Immature natural killer cell (primary cell): ENCODE measurements at regions not wholly inside any gene's neighbourhood (a gene's known extent, or its start where the extent isn't known, plus 50 kb on each side); places are given as distances from the start of the nearest gene placed in this dataset.

Experiments used
- DNase-seq, 3 donors: peaks; one replicate each; pipeline ENCODE4 v3.0.0; 2022; ENCODE audit warnings: mixed read lengths in 1 of 3
- H3K27ac Mint-ChIP-seq, 6 donors: one replicate each; pipeline ENCODE4 v1.8.0; 2020; ENCODE audit warnings: mixed read lengths in 6 of 6, mild to moderate bottlenecking in 5 of 6, inconsistent platforms in 4 of 6, moderate library complexity in 3 of 6
- H3K27me3 Mint-ChIP-seq, 3 donors: one replicate each; pipeline ENCODE4 v1.8.0; 2020 to 2021; ENCODE audit warnings: low read depth in 3 of 3, mild to moderate bottlenecking in 3 of 3, mixed read lengths in 3 of 3, moderate library complexity in 3 of 3, inconsistent platforms in 1 of 3
- H3K36me3 Mint-ChIP-seq, 3 donors: one replicate each; pipeline ENCODE4 v1.8.0; 2020; ENCODE audit warnings: mixed read lengths in 3 of 3, inconsistent platforms in 2 of 3, mild to moderate bottlenecking in 2 of 3
- H3K4me1 Mint-ChIP-seq, 2 donors: one replicate each; pipeline ENCODE4 v1.8.0; 2020; ENCODE audit warnings: inconsistent platforms in 2 of 2, mild to moderate bottlenecking in 2 of 2, mixed read lengths in 2 of 2, moderate library complexity in 1 of 2
- H3K4me3 Mint-ChIP-seq, 5 donors: one replicate each; pipeline ENCODE4 v1.8.0; 2020; ENCODE audit warnings: mild to moderate bottlenecking in 5 of 5, mixed read lengths in 5 of 5, inconsistent platforms in 3 of 5, moderate library complexity in 3 of 5
- H3K9me3 Mint-ChIP-seq, 6 donors: one replicate each; pipeline ENCODE4 v1.8.0; 2020; ENCODE audit warnings: mild to moderate bottlenecking in 6 of 6, mixed read lengths in 6 of 6, inconsistent platforms in 4 of 6, moderate library complexity in 3 of 6

DNA sequence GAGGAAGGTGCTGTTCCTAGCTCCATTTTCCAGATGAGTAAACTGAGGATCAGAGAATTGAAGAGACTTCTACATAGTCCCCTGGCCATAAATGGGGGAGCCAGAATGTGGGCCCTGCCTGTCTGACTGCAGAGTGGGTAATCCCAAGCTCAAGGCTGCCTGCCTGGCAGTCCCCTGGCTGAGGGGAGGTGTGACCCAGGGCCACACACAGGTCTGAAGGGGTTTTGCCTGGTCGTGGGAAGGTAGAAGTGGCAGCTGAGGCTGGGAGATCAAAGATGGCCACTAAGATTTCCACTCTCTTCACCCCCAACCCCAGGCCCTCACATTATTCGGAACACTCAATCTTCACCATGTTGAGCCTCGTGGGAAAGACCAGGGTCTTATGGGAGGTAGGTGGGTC lies 176.3 kb downstream of the MACROH2A1 start:
- no peak overlapping the region for H3K27ac Mint-ChIP-seq
- H3K36me3 Mint-ChIP-seq = no peaks in the 10 kb centered on the region
- no peaks in the 10 kb centered on the region for H3K4me1 Mint-ChIP-seq
- DNase-seq = no peak
- H3K9me3 Mint-ChIP-seq = peaks cover 0 to 2% (median 0%) of the 10 kb centered on the region in 6 donors
- no peak overlapping the region for H3K4me3 Mint-ChIP-seq
- peaks cover 0 to 13% (median 3%) of the 10 kb centered on the region in 3 donors for H3K27me3 Mint-ChIP-seq

DNA sequence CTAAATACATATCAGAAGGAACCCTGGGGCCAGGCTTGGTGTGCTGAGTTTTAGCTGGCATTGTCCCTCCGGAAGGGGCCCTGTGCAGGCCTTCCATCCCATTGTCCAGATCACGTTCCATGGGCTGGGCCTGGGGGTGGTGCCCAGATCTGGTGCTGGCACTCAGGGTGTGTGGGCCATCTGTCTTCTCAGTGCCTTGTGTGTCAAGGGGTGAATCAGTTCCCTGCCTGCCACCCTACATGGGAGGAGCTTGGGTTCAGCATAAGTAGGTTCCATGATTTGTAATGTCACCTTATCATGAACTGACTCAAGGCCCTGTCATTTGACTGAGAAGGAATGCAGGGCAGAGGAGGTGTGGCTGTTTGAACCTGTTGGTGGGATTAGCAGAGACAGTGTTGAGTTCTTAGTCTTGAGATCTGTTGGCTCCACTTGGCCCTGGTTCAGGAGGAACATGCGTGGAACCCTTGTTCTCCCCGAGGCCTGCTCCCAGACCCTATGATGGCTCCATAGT lies 176.8 kb downstream of the MACROH2A1 start:
- Mint-ChIP-seq H3K27ac (no peak overlapping the region), H3K4me3 (no peak overlapping the region), H3K4me1 (no peaks in the 10 kb centered on the region), H3K9me3 (peaks cover 0 to 2% (median 0%) of the 10 kb centered on the region in 6 donors), H3K36me3 (no peaks in the 10 kb centered on the region), H3K27me3 (peaks cover 0 to 11% (median 3%) of the 10 kb centered on the region in 3 donors)
- DNase-seq = no peak

DNA sequence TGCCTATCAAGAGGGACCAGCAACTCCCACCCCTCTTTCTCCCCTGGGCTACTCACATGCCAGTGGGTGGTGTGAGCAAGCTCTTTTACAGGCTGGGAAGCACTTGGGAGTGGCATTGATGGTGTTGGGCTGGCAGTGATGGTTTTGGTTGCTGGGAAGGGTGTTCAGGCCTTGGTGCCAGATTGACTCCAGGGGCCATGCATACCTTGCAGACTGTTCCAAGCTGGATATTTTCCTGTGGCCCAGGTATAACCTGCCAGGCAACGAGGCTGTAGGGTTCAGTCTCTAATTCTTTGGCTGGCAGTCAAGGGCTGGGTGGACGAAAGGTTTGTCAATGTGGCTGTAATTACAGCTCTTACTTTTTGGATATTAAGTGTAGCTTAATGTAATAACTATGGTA lies 177.3 kb downstream of the MACROH2A1 start:
- Mint-ChIP-seq H3K36me3 (no peaks in the 10 kb centered on the region), H3K27me3 (peaks cover 0 to 11% (median 3%) of the 10 kb centered on the region in 3 donors), H3K4me3 (no peak overlapping the region), H3K9me3 (peaks cover 0 to 2% (median 0%) of the 10 kb centered on the region in 6 donors), H3K4me1 (no peaks in the 10 kb centered on the region), H3K27ac (no peak overlapping the region)
- DNase-seq = no peak

DNA sequence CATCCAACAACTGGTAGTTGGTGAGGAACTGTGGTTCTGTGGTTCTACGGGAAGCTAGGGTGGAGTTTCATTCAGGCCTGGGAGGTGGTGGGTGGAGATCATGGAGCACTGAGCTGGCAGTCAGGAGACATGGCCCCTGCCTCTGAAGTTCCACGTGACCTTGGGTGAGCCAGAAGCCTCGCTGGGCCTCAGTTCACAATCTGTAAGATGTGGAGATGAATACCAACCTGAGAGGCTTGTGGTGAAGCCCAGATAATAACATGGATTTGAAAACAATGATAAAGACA lies 177.9 kb downstream of the MACROH2A1 start:
- H3K4me1 Mint-ChIP-seq = no peaks in the 10 kb centered on the region
- peaks cover 0 to 11% (median 3%) of the 10 kb centered on the region in 3 donors for H3K27me3 Mint-ChIP-seq
- H3K27ac Mint-ChIP-seq = no peak overlapping the region
- DNase-seq = no peak
- no peak overlapping the region for H3K4me3 Mint-ChIP-seq
- H3K9me3 Mint-ChIP-seq = peaks cover 0 to 2% (median 0%) of the 10 kb centered on the region in 6 donors
- H3K36me3 Mint-ChIP-seq = no peaks in the 10 kb centered on the region

DNA sequence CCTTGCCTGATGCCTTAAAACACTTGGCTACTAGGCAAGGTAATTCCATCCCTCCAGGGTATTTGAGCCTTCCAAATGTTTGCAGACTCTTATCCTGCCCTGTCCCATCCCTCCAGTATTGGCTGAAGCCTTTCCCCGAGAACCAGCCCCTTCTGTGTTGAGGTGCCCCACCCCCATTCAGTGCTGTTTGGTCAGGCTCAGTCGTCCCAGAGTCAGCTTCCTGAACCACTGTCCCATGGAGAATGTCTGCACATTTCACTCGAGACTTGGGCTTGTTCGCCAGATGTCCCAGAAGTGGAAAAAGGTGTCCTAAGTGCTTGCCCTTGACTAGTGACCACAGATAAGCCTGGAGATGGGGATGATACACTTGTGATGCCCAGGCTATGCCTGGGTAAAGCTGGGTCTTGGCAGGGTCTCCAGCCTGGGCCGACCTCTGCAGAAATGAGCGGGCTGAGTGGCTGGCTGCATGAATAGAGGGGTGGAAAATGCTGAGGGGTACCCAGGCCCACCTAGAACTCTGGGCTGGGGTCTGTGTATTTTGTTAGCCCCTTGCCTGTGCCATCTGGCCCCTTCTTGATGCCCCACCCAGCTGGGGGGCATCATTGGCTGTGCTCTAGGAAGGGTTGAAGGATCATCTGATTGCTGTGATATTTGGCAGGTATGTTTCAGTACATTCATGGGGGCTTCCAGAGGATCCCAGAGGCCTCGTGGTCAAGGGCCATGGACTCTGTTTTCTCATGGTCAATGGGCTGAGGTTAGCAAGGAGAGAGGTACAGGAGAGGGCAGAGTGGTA lies 178.4 kb downstream of the MACROH2A1 start:
- no peaks in the 10 kb centered on the region for H3K4me1 Mint-ChIP-seq
- H3K9me3 Mint-ChIP-seq = peaks cover 0 to 2% (median 0%) of the 10 kb centered on the region in 6 donors
- H3K36me3 Mint-ChIP-seq = no peaks in the 10 kb centered on the region
- H3K4me3 Mint-ChIP-seq = no peak overlapping the region
- no peak for DNase-seq
- H3K27me3 Mint-ChIP-seq = peaks cover 0 to 11% (median 3%) of the 10 kb centered on the region in 3 donors
- no peak overlapping the region for H3K27ac Mint-ChIP-seq

DNA sequence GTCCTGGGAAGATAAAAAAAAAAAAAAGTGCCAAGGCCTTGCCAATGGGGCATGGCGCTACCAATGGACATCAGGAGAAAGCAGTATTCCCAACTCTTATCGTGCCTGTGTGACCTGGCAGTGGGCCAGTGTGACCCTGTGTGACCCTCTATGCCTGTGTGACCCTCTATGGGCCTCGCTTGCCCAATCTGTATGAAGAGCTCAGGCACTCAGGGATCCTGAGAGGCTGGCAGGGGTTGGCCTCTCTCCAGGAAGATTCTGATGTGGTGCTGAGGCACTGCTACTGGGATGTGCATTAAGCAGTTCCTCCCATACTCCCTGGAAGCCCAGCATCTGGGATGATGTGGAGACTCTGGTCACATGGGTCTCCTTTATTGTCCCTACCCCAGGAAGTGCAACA lies 179.2 kb downstream of the MACROH2A1 start:
- H3K27ac Mint-ChIP-seq = no peak overlapping the region

DNA sequence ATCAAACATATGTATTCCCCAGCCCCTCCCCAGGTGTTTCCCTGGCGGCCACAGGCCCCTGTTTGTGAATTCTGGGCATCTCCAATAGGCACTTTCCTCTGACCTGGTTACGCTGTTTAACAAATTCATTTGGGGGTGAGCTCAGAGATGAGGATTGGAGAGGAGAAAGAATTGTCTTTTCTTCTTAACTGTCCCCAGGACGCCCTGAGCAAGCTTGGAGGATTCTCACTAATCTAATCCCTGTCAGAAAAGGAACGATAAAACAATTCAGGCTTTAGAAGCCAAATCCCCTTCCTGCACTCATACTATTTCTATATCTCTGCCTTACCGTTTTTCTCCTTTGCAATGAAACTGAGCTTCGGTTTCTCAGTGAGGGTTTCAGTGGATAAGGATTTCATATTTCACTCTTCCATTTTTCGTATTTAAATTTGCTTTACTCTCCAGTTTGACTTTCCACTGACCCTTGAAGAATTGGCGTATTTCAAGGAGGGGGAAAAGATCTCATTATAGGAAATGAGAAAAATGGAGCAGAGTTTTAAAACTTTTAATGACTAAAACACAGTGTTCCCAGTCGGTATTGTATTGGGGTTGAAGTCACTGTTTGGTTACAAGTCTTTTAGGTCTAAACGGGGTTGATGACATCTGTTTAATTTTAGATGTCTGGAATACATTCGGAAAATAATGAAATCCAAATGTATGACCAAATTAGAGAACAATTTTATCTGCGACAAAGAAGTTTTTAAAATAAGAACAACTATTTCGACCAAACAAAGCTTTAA lies 180.1 kb downstream of the MACROH2A1 start:
- Mint-ChIP-seq H3K9me3 (peaks cover 0 to 2% (median 0%) of the 10 kb centered on the region in 6 donors), H3K4me1 (no peaks in the 10 kb centered on the region), H3K36me3 (no peaks in the 10 kb centered on the region), H3K27ac (no peak overlapping the region), H3K27me3 (peaks cover 0 to 7% (median 1%) of the 10 kb centered on the region in 3 donors), H3K4me3 (no peak overlapping the region)
- no peak for DNase-seq

More for the DNA sequence above, 179.2 kb downstream of the MACROH2A1 start:
- peaks cover 0 to 7% (median 1%) of the 10 kb centered on the region in 3 donors for H3K27me3 Mint-ChIP-seq
- DNase-seq = no peak
- H3K36me3 Mint-ChIP-seq = no peaks in the 10 kb centered on the region
- no peaks in the 10 kb centered on the region for H3K4me1 Mint-ChIP-seq
- peaks cover 0 to 2% (median 0%) of the 10 kb centered on the region in 6 donors for H3K9me3 Mint-ChIP-seq
- no peak overlapping the region for H3K4me3 Mint-ChIP-seq

DNA sequence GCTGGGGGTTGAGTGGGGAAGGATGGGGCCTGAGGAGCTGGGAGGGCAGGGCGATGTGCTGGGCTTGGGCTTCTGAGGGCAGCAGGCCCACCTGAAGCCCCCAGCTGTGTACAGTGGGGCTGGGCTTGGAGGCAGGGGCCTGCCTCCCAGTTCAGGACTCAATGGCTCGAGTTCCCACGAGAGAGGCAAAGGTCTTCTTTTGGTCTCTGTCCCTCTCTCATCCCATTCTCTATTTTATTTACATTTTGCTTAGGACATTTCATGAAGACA lies 180.6 kb downstream of the MACROH2A1 start:
- Mint-ChIP-seq H3K4me3 (no peak overlapping the region), H3K36me3 (no peaks in the 10 kb centered on the region), H3K27me3 (peaks cover 0 to 4% (median 1%) of the 10 kb centered on the region in 3 donors), H3K27ac (no peak overlapping the region), H3K4me1 (no peaks in the 10 kb centered on the region), H3K9me3 (peaks cover 0 to 2% (median 0%) of the 10 kb centered on the region in 6 donors)
- no peak for DNase-seq

DNA sequence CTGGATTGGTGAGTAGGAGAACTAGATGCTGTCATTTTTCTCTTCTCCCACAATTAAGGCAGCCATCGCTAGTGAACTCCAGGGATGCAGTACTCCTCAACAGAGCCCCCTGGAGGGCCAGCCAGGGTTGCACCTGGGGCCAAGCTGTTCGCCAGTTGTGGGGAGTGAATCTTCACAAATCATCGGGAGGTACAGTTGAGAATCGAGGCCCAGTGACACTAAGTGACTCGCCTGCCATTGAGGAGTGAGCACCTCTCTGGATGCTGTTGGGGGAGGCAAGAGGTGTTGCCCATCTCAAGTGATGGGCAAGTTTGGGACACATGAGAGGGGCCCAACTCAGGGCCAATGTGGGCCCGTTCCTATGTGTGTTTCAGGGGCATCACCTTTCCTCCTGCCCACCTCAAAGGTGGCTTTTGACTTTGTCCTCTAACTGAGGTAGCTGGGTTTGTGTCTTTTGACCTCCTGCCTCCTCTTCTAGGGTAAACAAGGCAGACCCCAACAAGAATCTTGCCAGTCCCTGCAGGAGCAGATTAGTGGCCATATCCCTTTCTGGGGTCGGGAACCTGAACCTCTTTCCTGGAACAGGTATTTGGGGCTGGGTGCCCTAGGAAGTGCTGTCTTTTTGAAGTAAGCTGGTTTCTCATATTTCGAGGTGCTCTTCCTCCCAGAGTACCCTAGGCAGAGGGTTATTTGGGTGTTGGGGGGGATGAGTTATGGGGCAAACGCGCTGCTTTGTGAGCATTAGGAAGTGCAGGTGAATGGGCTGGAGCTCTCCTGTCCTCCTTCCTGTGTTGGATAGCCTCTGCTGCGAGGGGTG lies 181.2 kb downstream of the MACROH2A1 start:
- no peak overlapping the region for H3K4me3 Mint-ChIP-seq

DNA sequence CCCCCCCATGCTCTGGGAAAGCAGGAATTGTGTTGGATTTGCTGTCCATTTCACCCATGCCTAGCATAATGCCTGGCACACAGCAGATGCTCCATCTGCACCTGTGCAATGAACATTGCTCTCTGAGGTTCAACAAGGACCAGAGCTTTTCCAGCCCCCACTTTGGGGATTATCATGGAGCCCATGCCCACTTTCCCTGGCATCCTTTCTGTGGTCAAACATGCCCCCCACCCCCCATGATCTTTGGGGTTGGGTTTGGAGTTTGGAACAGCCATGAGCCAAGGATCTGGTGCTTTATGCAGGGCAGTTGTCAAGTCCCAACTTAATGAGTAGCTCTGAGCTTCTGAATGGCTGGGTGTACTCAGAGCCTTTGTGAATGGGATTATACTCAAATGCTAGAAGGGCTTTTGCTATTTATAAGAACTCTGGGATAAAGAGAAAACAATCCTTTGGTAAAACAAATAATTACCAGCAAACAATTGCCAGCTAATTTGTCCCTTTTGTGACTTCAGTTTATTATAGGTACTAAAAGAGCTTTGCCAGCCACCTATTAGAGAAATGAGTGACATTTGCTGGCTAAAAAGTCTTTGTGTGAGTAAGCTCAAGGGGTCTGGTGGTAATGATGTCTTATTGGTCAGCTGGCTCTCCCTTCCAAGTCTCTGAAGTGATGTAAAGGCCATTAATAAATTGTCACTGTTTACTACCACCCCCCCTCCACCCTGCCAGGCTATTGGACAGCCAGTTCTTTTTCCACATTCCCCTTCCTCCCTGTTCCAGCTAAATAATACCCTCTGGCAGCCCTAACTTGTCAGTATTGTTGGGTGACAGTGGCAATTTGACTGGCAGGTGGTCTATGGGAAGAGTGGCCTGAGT lies 182.3 kb downstream of the MACROH2A1 start:
- Mint-ChIP-seq H3K36me3 (no peaks in the 10 kb centered on the region), H3K27me3 (no peaks in the 10 kb centered on the region), H3K27ac (no peak overlapping the region), H3K4me1 (no peaks in the 10 kb centered on the region), H3K9me3 (peaks cover 0 to 2% (median 0%) of the 10 kb centered on the region in 6 donors), H3K4me3 (no peak overlapping the region)
- DNase-seq = no peak

More for the DNA sequence above, 181.2 kb downstream of the MACROH2A1 start:
- no peak overlapping the region for H3K27ac Mint-ChIP-seq
- H3K36me3 Mint-ChIP-seq = no peaks in the 10 kb centered on the region
- no peaks in the 10 kb centered on the region for H3K4me1 Mint-ChIP-seq
- no peaks in the 10 kb centered on the region for H3K27me3 Mint-ChIP-seq
- no peak for DNase-seq
- peaks cover 0 to 2% (median 0%) of the 10 kb centered on the region in 6 donors for H3K9me3 Mint-ChIP-seq

DNA sequence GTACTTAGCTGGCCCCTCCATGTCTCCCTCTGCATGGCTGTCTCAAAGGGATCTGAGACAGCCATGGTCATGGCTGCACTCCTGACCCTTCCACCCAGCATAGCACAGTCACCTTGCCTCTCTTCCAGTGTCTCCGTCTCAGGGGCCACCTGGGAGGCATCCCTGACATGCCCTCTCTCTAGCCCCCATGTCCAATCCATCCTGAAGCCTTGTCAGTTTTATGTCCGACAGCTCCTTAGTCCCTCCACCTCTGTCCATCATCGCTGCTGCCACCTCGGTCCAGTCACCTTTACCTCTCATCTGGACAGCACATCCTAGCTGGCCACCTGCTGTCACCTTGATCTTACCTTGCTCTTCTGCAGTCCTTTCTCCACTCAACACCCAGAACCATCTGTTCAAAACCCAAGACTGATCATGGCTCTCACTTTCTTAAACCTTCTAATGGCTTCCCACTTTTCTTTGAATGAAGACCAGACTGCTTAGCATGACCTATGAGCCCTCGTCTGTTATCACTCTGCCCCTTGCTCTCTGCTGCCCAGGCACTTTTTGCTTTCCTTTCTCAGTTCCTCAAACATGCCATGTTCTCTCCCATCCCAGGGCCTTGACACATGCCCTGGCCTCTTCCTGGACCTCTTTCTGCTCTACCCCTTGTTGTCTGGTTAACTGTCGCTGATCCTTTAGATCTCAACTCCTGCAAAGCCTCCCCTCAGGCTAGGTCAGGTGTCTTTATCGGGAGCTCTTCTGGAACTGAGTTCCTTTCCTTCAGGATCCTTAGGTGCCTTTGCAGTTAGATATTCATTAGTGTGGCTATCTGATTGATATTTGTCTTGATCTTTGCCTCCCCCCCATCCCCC lies 181.8 kb upstream of the PITX1 start:
- H3K9me3 Mint-ChIP-seq = peaks cover 0 to 2% (median 0%) of the 10 kb centered on the region in 6 donors
- no peaks in the 10 kb centered on the region for H3K27me3 Mint-ChIP-seq
- no peaks in the 10 kb centered on the region for H3K4me1 Mint-ChIP-seq
- H3K36me3 Mint-ChIP-seq = no peaks in the 10 kb centered on the region
- DNase-seq = no peak
- no peak overlapping the region for H3K27ac Mint-ChIP-seq
- no peak overlapping the region for H3K4me3 Mint-ChIP-seq

DNA sequence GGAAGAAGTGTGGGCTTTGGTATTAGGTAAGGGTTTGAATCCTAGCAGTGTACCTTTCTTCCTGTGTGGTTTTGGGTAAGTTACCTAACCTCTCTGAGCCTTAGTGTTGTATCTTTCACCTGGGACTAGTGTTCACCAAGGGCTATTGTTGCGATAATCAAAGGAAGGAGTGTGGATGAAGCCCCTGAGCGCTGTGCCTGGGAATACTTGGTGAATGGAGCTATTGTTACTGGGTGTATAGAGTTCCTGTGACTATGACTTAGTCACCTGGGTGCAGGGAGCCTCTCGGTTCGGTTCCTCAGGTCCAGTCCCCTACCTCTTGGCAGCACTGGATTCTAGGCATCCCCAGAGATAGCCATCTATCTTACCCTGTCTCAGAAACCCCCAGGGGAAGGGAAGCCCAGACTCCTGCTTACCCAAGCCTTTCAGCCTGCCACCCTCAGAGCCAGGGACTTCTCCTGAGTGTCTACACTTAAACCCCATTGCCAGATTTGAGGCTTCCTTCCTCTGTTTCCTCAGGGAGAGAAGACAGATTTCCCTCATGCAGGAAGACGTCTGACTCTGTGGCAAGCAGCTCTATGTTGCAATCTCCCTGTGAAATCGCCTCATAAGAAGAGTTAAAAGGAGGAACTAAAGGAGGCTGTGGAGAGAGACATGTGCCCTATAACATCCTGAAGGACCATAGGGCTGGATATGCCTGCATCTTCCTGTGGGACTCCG lies 181.0 kb upstream of the PITX1 start:
- no peak overlapping the region for H3K27ac Mint-ChIP-seq

More for the DNA sequence above, 181.0 kb upstream of the PITX1 start:
- Mint-ChIP-seq H3K27me3 (peaks cover 0 to 2% (median 0%) of the 10 kb centered on the region in 3 donors), H3K4me3 (no peak overlapping the region), H3K4me1 (no peaks in the 10 kb centered on the region), H3K36me3 (no peaks in the 10 kb centered on the region), H3K9me3 (peaks cover 0 to 2% (median 0%) of the 10 kb centered on the region in 6 donors)
- no peak for DNase-seq
